Stomach (tissue), 8 donors: ENCODE measurements at regions not wholly inside any gene's neighbourhood (a gene's known extent, or its start where the extent isn't known, plus 50 kb on each side); places are given as distances from the start of the nearest gene placed in this dataset.

Source experiments
- DNase-seq, 2 donors: peaks; one replicate each; pipeline versions ENCODE4 v3.0.0 to v3.0.0-alpha.2; 2013 to 2019
- H3K27ac ChIP-seq, 5 donors: fragments of 200-600 bp in 4 of 5; sonication (generic) in 4 of 5; one replicate each; pipeline ENCODE4 v1.5.1; 2013 to 2019; ENCODE audit warnings: mild to moderate bottlenecking in 1 of 5, moderate library complexity in 1 of 5
- H3K27me3 ChIP-seq, 3 donors: fragments of 200-600 bp; sonication (generic); one replicate each; pipeline ENCODE4 v1.5.1; 2017 to 2019; ENCODE audit warnings: mixed run types in 1 of 3
- H3K36me3 ChIP-seq, 4 donors: fragments of 200-600 bp; sonication (generic); 1 replicate in 3 of 4; 2 replicates in 1 of 4; pipeline ENCODE4 v1.5.1; 2016 to 2019
- H3K4me1 ChIP-seq, 4 donors: fragments of 200-600 bp; sonication (generic); one replicate each; pipeline ENCODE4 v1.5.1; 2016 to 2019
- H3K4me3 ChIP-seq, 4 donors: fragments of 200-600 bp; sonication (generic) in 3 of 4; one replicate each; pipeline ENCODE4 v1.5.1; 2016 to 2019; ENCODE audit warnings: mild to moderate bottlenecking in 1 of 4
- H3K9me3 ChIP-seq, 4 donors: fragments of 200-600 bp; sonication (generic); one replicate each; pipeline ENCODE4 v1.5.1; 2016 to 2019
- EP300 ChIP-seq: sonication (generic); formaldehyde crosslinking; IDR thresholded peaks from one replicate; pipeline ENCODE4 v1.6.1; 2017; ENCODE audit warnings: antibody characterized with exemption
- POLR2A ChIP-seq, 4 donors: fragments of 450-650 bp; IDR thresholded peaks; one replicate each; pipeline ENCODE4 v1.6.1; 2016; ENCODE audit warnings: antibody characterized with exemption in 4 of 4, control low read depth in 2 of 4, mild to moderate bottlenecking in 1 of 4, moderate library complexity in 1 of 4
- POLR2AphosphoS5 ChIP-seq, 3 donors: sonication (generic); formaldehyde crosslinking; IDR thresholded peaks; one replicate each; pipeline ENCODE4 v1.6.1; 2016; ENCODE audit warnings: antibody characterized with exemption in 3 of 3
- WGBS, 5 donors: extraction: QIAGEN DNeasy Blood & Tissue Kit in 3 of 5; methylation state at CpG; one replicate each; pipeline versions ENCODE4 v1.1.5 to v1.1.7; 2013 to 2018; 5-methylcytosine and 5-hydroxymethylcytosine counted together
- intact Hi-C: fragments of 100-400 bp; cut with DNase I; formaldehyde crosslinking; loops from one replicate; pipeline ENCODE4 v1.15.1; 2023; ENCODE audit warnings: low total_unique reads
- TF ChIP-seq, protein P1 (sequence below), 7 experiments: fragments of 450-650 bp in 4 of 7; fragments of 200-600 bp in 3 of 7; sonication (generic) in 3 of 7; IDR thresholded peaks; one replicate each; pipeline ENCODE4 v1.5.1; 2016 to 2019; ENCODE audit warnings: antibody characterized with exemption in 7 of 7, control low read depth in 2 of 7, mild to moderate bottlenecking in 1 of 7
- donor health status: healthy with polysubstance abuse.
- donor health status: Bipolar disorder and iron deficiency.
- donor health status: healthy.

DNA sequence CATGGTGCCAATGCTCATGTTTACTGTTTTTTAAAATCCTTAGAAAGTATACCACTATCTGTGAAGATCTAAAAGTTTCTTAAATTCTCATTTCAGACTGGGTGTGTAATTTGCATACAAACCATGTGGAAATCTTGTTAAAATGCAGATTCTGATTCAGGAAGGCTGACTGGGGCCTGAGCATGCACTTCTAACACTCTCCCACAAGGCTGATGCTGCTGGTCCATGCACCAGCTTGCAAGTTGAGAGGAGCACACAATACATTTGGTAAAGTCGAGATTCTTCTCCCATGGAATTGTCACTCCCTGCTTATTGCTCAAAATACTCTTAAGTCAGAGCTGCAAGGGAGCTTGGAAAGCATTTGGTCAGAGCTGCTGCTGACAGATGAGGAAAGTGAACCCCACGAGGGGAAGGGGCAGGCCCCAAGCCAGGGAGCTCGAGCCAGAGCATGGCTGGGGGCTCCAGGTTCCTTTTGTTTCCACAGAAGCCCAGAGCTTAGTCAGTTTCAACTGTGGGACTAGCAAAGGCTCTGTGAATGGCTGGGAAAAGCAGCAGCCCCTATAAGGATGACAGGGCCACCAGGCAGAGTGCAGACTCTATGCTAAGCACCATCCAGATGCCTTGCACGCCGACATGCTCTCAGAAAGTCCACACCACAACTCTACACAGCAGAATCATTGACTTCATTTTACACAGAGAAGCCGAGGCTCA lies 93.5 kb upstream of the HAND1 start:
- DNase-seq = no peak
- peaks cover 0 to 32% (median 12%) of the 10 kb centered on the region in 3 donors for H3K27me3 ChIP-seq
- H3K9me3 ChIP-seq = no peaks in the 10 kb centered on the region
- no peaks in the 10 kb centered on the region for H3K4me1 ChIP-seq
- H3K4me3 ChIP-seq = no peak overlapping the region
- H3K27ac ChIP-seq = no peak overlapping the region
- TF ChIP-seq EP300 (no peak), POLR2AphosphoS5 (IDR thresholded peaks at IDR 0.05) (no peak), POLR2A (IDR thresholded peaks at IDR 0.05) (no peak)
- TF ChIP-seq, protein P1, sequence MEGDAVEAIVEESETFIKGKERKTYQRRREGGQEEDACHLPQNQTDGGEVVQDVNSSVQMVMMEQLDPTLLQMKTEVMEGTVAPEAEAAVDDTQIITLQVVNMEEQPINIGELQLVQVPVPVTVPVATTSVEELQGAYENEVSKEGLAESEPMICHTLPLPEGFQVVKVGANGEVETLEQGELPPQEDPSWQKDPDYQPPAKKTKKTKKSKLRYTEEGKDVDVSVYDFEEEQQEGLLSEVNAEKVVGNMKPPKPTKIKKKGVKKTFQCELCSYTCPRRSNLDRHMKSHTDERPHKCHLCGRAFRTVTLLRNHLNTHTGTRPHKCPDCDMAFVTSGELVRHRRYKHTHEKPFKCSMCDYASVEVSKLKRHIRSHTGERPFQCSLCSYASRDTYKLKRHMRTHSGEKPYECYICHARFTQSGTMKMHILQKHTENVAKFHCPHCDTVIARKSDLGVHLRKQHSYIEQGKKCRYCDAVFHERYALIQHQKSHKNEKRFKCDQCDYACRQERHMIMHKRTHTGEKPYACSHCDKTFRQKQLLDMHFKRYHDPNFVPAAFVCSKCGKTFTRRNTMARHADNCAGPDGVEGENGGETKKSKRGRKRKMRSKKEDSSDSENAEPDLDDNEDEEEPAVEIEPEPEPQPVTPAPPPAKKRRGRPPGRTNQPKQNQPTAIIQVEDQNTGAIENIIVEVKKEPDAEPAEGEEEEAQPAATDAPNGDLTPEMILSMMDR (IDR thresholded peaks at IDR 0.05) = no peak
- WGBS, 5 donors = 55 to 65% (median 64%) methylated on average over 6 of the region's 6 CpGs
- H3K36me3 ChIP-seq = no peaks in the 10 kb centered on the region
- intact Hi-C loops = no loop called here

DNA sequence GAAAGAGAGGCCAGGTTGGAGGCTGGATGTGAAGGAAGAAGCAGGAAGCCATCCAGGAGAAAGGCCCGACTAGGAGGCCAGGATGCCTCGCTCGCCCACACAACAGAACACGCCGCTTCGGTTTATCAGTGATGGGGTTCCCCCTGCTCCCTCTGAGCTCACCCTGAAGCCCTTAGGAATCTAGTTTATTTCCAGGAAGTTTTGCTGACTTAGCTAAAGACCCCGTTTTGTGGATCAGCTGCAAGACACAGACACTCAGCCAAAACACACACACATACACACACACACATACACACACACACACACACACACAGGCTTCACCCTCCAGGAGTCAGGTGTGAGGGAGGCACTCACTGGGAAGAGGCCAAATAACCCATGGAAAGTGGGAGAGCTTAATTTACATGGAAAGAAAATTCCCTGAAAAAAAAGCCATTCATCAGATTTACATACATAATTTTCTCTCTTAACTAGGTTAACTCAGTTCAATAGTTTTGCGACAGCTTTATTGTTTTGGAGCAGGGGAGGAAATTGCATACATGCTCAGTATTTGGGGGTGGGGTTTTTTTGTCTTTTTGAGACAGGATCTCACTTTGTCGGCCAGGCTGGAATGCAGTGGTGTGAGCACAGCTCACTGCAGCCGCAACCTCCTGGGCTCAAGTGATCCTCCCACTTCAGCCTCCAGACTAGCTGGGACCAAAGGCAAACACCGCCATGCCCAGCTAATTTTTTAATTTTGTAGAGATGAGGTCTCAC lies 92.7 kb upstream of the HAND1 start:
- Histone ChIP-seq H3K9me3 (no peaks in the 10 kb centered on the region), H3K27me3 (peaks cover 0 to 31% (median 8%) of the 10 kb centered on the region in 3 donors), H3K27ac (no peak overlapping the region), H3K4me3 (no peak overlapping the region), H3K36me3 (no peaks in the 10 kb centered on the region), H3K4me1 (no peaks in the 10 kb centered on the region)
- TF ChIP-seq, protein P1 (IDR thresholded peaks at IDR 0.05) = no peak
- TF ChIP-seq EP300 (no peak), POLR2A (IDR thresholded peaks at IDR 0.05) (no peak), POLR2AphosphoS5 (IDR thresholded peaks at IDR 0.05) (no peak)
- intact Hi-C loops = no loop called here
- DNase-seq = no peak
- 77 to 81% (median 78%) methylated on average over 11 of the region's 11 CpGs for WGBS, 5 donors

DNA sequence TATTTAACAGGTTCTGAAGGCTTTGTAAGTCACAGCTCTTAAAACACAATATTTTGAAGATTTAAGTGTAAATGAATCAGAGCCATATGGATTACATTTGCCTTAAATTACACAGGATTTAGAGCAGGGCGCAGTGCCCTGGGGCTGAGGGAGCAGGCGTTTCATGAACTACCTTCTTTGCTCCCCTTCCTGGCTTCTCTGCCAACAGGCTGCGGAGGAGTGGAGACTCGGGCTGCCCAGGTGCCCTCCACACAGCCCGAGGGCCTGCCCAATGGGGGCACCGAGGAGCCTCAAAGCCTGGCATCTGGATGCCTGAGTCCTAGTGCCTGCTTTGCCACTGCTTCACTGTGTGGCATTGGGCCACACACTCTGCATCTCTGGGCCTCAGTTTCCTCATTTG lies 90.6 kb upstream of the HAND1 start:
- TF ChIP-seq, protein P1 (IDR thresholded peaks at IDR 0.05) = no peak
- TF ChIP-seq POLR2A (IDR thresholded peaks at IDR 0.05) = no peak
- intact Hi-C loops = no loop called here
- 71 to 79% (median 73%) methylated on average over 6 of the region's 6 CpGs for WGBS, 5 donors
- Histone ChIP-seq H3K4me3 (no peak overlapping the region), H3K4me1 (no peaks in the 10 kb centered on the region), H3K9me3 (no peaks in the 10 kb centered on the region), H3K27ac (no peak overlapping the region), H3K36me3 (no peaks in the 10 kb centered on the region), H3K27me3 (peaks cover 0 to 25% (median 0%) of the 10 kb centered on the region in 3 donors)
- no peak for DNase-seq

DNA sequence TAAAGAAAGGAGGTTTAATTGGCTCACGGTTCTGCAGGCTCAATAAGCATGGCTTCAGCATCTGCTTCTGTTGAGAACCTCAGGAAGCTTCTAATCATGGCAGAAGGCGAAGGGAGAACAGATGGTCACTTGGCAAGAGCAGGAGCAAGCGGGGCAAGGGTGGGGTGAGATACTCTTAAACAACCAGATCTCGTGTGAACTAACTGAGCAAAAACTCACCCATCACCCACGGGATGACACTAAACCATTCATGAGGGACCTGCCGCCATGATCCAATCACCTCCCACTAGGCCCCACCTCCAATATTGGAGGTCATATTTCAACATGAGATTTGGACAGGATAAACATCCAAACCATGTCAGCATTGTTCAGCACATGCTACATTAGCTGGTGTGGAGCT lies 89.1 kb upstream of the HAND1 start:
- WGBS, 5 donors = 69 to 82% (median 72%) methylated on average over 6 of the region's 6 CpGs
- Histone ChIP-seq H3K4me3 (no peak overlapping the region), H3K9me3 (no peaks in the 10 kb centered on the region), H3K27ac (no peak overlapping the region), H3K36me3 (no peaks in the 10 kb centered on the region), H3K27me3 (peaks cover 0 to 20% (median 0%) of the 10 kb centered on the region in 3 donors), H3K4me1 (no peaks in the 10 kb centered on the region)
- TF ChIP-seq, protein P1 (IDR thresholded peaks at IDR 0.05) = no peak
- TF ChIP-seq POLR2AphosphoS5 (IDR thresholded peaks at IDR 0.05) (no peak), POLR2A (IDR thresholded peaks at IDR 0.05) (no peak), EP300 (no peak)
- DNase-seq = no peak
- intact Hi-C loops = no loop called here
